WTC11 (cell line): ENCODE measurements at regions not wholly inside any gene's neighbourhood (a gene's known extent, or its start where the extent isn't known, plus 50 kb on each side); places are given as distances from the start of the nearest gene placed in this dataset.

Experiments used
- ATAC-seq: fragments of 200-7000 bp; cut with Tn5 transposase; 2 replicates; pipeline ENCODE4 v1.10.0; 2021; ENCODE audit warnings: mild to moderate bottlenecking, moderate library complexity
- CTCF ChIA-PET: fragments of 300-600 bp; sonication (Branson Sonifier 250); formaldehyde crosslinking; loops from one replicate; lab custom pipeline; 2021; ENCODE audit warnings: antibody characterized with exemption; lab: Charles Lee
- POLR2A ChIA-PET: fragments of 350-600 bp; sonication (Branson Sonifier 250); formaldehyde crosslinking; loops from one replicate; lab custom pipeline; 2021; ENCODE audit warnings: antibody characterized with exemption; lab: Charles Lee
- DNase-seq: peaks from one replicate; pipeline ENCODE4 v3.0.0; 2021; ENCODE audit warnings: low spot score
- H3K27ac Mint-ChIP-seq: 2 replicates; pipeline ENCODE4 v1.8.0; 2021; ENCODE audit warnings: mixed read lengths
- H3K27me3 Mint-ChIP-seq: 2 replicates; pipeline ENCODE4 v1.8.0; 2021; ENCODE audit warnings: low read depth, mild to moderate bottlenecking, moderate library complexity, mixed read lengths
- H3K36me3 Mint-ChIP-seq: 2 replicates; pipeline ENCODE4 v1.8.0; 2021; ENCODE audit warnings: mixed read lengths
- H3K4me1 Mint-ChIP-seq: 2 replicates; pipeline ENCODE4 v1.8.0; 2022; ENCODE audit warnings: mixed read lengths
- H3K4me3 Mint-ChIP-seq: 2 replicates; pipeline ENCODE4 v1.8.0; 2021; ENCODE audit warnings: mild to moderate bottlenecking, moderate library complexity, mixed read lengths
- H3K9me3 Mint-ChIP-seq: 2 replicates; pipeline ENCODE4 v1.8.0; 2021; ENCODE audit warnings: mixed read lengths
- AFF4 ChIP-seq: sonication (generic); formaldehyde crosslinking; IDR thresholded peaks from 2 replicates; pipeline ENCODE4 v1.8.1; 2023; ENCODE audit warnings: mild to moderate bottlenecking, missing genetic modification reagents, borderline replicate concordance
- CDX4 ChIP-seq: fragments of 250-450 bp; sonication (Bioruptor Pico); IDR thresholded peaks from 2 replicates; pipeline ENCODE4 v1.9.0; 2021; ENCODE audit warnings: moderate library complexity, mild to moderate bottlenecking, inconsistent platforms, borderline replicate concordance
- E2F1 ChIP-seq: sonication (generic); formaldehyde crosslinking; IDR thresholded peaks from 2 replicates; pipeline ENCODE4 v1.8.0; 2022; ENCODE audit warnings: mild to moderate bottlenecking, missing genetic modification reagents
- ELF4 ChIP-seq: sonication (generic); formaldehyde crosslinking; IDR thresholded peaks from 2 replicates; pipeline ENCODE4 v1.8.1; 2022; ENCODE audit warnings: low read depth, mild to moderate bottlenecking, moderate library complexity, missing genetic modification reagents
- ESRRA ChIP-seq: sonication (generic); formaldehyde crosslinking; IDR thresholded peaks from 2 replicates; pipeline ENCODE4 v1.8.1; 2022; ENCODE audit warnings: mild to moderate bottlenecking, missing genetic modification reagents, borderline replicate concordance
- GRHL2 ChIP-seq: fragments of 250-450 bp; sonication (Bioruptor Pico); IDR thresholded peaks from 2 replicates; pipeline ENCODE4 v1.8.0; 2022; ENCODE audit warnings: mild to moderate bottlenecking, moderate library complexity; ENCODE audit not compliant: insufficient replicate concordance, severe bottlenecking
- JAZF1 ChIP-seq: fragments of 250-450 bp; sonication (Bioruptor Pico); IDR thresholded peaks from 2 replicates; pipeline ENCODE4 v1.9.0; 2021; ENCODE audit warnings: moderate library complexity, mild to moderate bottlenecking, inconsistent platforms
- JUN ChIP-seq: sonication (generic); formaldehyde crosslinking; IDR thresholded peaks from 2 replicates; pipeline ENCODE4 v1.8.0; 2023; ENCODE audit warnings: mild to moderate bottlenecking, missing genetic modification reagents
- NFYB ChIP-seq: sonication (generic); formaldehyde crosslinking; conservative IDR thresholded peaks from 2 replicates; pipeline ENCODE4 v1.8.0; 2022; ENCODE audit warnings: low read depth, missing genetic modification reagents
- NR2C2 ChIP-seq: sonication (generic); formaldehyde crosslinking; IDR thresholded peaks from 2 replicates; pipeline ENCODE4 v1.8.0; 2022; ENCODE audit warnings: mild to moderate bottlenecking, missing genetic modification reagents
- OVOL2 ChIP-seq: fragments of 250-450 bp; sonication (Bioruptor Pico); IDR thresholded peaks from 2 replicates; pipeline ENCODE4 v1.9.0; 2021; ENCODE audit warnings: mild to moderate bottlenecking, borderline replicate concordance
- SOX15 ChIP-seq: fragments of 250-450 bp; sonication (Bioruptor Pico); IDR thresholded peaks from 2 replicates; pipeline ENCODE4 v1.9.0; 2021; ENCODE audit warnings: mild to moderate bottlenecking
- SP1 ChIP-seq: sonication (generic); formaldehyde crosslinking; conservative IDR thresholded peaks from 2 replicates; pipeline ENCODE4 v1.8.1; 2022; ENCODE audit warnings: missing genetic modification reagents
- USF2 ChIP-seq: sonication (generic); formaldehyde crosslinking; IDR thresholded peaks from 2 replicates; pipeline ENCODE4 v1.8.1; 2023; ENCODE audit warnings: mild to moderate bottlenecking, missing genetic modification reagents, moderate library complexity
- ZNF138 ChIP-seq: sonication (generic); formaldehyde crosslinking; conservative IDR thresholded peaks from 2 replicates; pipeline ENCODE4 v1.8.1; 2022; ENCODE audit warnings: mild to moderate bottlenecking, moderate library complexity, missing genetic modification reagents
- ZNF281 ChIP-seq: sonication (generic); formaldehyde crosslinking; IDR thresholded peaks from 2 replicates; pipeline ENCODE4 v1.8.0; 2023; ENCODE audit warnings: mild to moderate bottlenecking, missing genetic modification reagents
- ZNF396 ChIP-seq: fragments of 250-450 bp; sonication (Bioruptor Pico); IDR thresholded peaks from 2 replicates; pipeline ENCODE4 v1.8.0; 2021; ENCODE audit warnings: mild to moderate bottlenecking, moderate library complexity, borderline replicate concordance
- ZNF423 ChIP-seq: fragments of 250-450 bp; sonication (Bioruptor Pico); IDR thresholded peaks from 2 replicates; pipeline ENCODE4 v2.1.2; 2022; ENCODE audit warnings: mild to moderate bottlenecking, moderate library complexity
- ZNF532 ChIP-seq: fragments of 250-450 bp; sonication (Bioruptor Pico); IDR thresholded peaks from 2 replicates; pipeline ENCODE4 v1.9.0; 2021; ENCODE audit warnings: mild to moderate bottlenecking, borderline replicate concordance
- ZSCAN18 ChIP-seq: fragments of 250-450 bp; sonication (Bioruptor Pico); IDR thresholded peaks from 2 replicates; pipeline ENCODE4 v2.1.2; 2022; ENCODE audit warnings: mild to moderate bottlenecking, moderate library complexity

GRCh38 chr1:177650947-177651346 is 318.9 kb downstream of the SEC16B start (continued):
- TF ChIP-seq ZNF532 (CRISPR knock-in tag) (no peak), SOX15 (CRISPR knock-in tag) (no peak), SP1 (CRISPR knock-in tag) (no peak)

GRCh38 chr1:177648731-177649265 is 321.1 kb downstream of the SEC16B start:
- DNase-seq = no peak
- Mint-ChIP-seq H3K27me3 (no peaks in the 10 kb centered on the region), H3K36me3 (no peaks in the 10 kb centered on the region), H3K4me3 (no peak overlapping the region), H3K27ac (no peak overlapping the region), H3K4me1 (peaks cover 20% of the 10 kb centered on the region), H3K9me3 (peaks cover 12% of the 10 kb centered on the region; the same call in 1 of the 2 replicates)
- ChIA-PET POLR2A (no interaction called here), CTCF (no interaction called here)
- ATAC-seq = no peak
- TF ChIP-seq JUN (CRISPR knock-in tag) (no peak), GRHL2 (no peak), JAZF1 (no peak), CDX4 (CRISPR knock-in tag) (no peak), AFF4 (CRISPR knock-in tag) (no peak), ZNF423 (CRISPR knock-in tag) (no peak), OVOL2 (CRISPR knock-in tag) (no peak), ELF4 (no peak), E2F1 (CRISPR knock-in tag) (no peak), ZNF396 (no peak), ZNF281 (no peak), ESRRA (CRISPR knock-in tag) (no peak), NFYB (CRISPR knock-in tag) (no peak), NR2C2 (CRISPR knock-in tag) (no peak), ZSCAN18 (no peak), ZNF138 (no peak), USF2 (CRISPR knock-in tag) (no peak)
